ENCODE measurements at regions not wholly inside any gene's neighbourhood (a gene's known extent, or its start where the extent isn't known, plus 50 kb on each side); places are given as distances from the start of the nearest gene placed in this dataset.

GRCh38 chr1:228986093-228986904 is 251.0 kb downstream of the RHOU start:
- Mint-ChIP-seq H3K27ac (ENCODE audit: unreplicated experiment) (no peak overlapping the region), H3K27me3 (ENCODE audit: unreplicated experiment) (peaks cover 10% of the 10 kb centered on the region), H3K4me3 (ENCODE audit: unreplicated experiment) (no peak overlapping the region), H3K9me3 (ENCODE audit: unreplicated experiment) (no peaks in the 10 kb centered on the region), H3K36me3 (ENCODE audit: low read depth, unreplicated experiment) (no peaks in the 10 kb centered on the region), H3K4me1 (ENCODE audit: unreplicated experiment) (peaks cover 23% of the 10 kb centered on the region)
- DNase-seq (ENCODE audit: low spot score) = no peak
- TF ChIP-seq, protein P1, sequence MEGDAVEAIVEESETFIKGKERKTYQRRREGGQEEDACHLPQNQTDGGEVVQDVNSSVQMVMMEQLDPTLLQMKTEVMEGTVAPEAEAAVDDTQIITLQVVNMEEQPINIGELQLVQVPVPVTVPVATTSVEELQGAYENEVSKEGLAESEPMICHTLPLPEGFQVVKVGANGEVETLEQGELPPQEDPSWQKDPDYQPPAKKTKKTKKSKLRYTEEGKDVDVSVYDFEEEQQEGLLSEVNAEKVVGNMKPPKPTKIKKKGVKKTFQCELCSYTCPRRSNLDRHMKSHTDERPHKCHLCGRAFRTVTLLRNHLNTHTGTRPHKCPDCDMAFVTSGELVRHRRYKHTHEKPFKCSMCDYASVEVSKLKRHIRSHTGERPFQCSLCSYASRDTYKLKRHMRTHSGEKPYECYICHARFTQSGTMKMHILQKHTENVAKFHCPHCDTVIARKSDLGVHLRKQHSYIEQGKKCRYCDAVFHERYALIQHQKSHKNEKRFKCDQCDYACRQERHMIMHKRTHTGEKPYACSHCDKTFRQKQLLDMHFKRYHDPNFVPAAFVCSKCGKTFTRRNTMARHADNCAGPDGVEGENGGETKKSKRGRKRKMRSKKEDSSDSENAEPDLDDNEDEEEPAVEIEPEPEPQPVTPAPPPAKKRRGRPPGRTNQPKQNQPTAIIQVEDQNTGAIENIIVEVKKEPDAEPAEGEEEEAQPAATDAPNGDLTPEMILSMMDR (IDR thresholded peaks at IDR 0.05; ENCODE audit: unreplicated experiment) = no peak

GRCh38 chr1:228987286-228987685 is 252.0 kb downstream of the RHOU start:
- Mint-ChIP-seq H3K27me3 (ENCODE audit: unreplicated experiment) (peaks cover 10% of the 10 kb centered on the region), H3K9me3 (ENCODE audit: unreplicated experiment) (no peaks in the 10 kb centered on the region), H3K36me3 (ENCODE audit: low read depth, unreplicated experiment) (no peaks in the 10 kb centered on the region), H3K4me1 (ENCODE audit: unreplicated experiment) (peaks cover 23% of the 10 kb centered on the region), H3K4me3 (ENCODE audit: unreplicated experiment) (no peak overlapping the region), H3K27ac (ENCODE audit: unreplicated experiment) (no peak overlapping the region)
- DNase-seq (ENCODE audit: low spot score) = no peak
- TF ChIP-seq, protein P1 (IDR thresholded peaks at IDR 0.05; ENCODE audit: unreplicated experiment) = no peak

DNA sequence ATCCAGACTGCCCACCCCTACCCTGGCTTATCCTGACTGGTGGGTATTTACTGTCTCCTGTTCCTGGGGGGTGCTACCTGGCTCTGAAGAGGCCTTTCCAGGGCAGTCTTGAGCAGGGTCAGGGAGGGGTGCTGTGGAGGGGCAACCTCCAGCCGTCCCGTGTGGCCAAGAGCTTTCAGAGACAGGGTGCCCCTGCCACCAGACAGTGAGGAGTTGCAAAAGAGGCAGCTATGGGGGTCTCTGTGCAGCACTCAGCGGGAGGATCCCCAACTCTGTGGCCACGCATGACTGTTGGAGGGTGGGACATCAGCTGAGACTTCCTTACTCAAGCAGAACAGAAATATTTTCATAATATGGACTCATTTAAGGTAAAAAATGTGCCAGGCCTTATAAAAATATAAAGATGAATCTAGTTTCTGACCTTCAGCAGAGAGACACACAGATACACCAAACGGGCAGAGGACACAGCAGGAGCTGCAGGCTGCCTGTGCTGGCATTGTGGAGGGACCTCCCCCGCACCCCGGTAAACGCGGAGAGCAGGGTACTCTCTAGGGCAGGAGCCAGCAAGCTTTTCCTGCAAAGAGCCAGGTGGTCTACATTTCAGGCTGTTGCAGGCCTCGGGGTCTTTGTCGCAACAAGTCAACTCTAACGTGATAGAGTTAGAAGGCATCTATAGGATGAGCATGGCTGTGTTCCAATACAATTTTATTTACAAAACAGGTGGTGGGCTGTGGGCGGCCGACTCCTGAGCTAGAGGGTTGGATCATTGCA is 252.6 kb downstream of the RHOU start:
- TF ChIP-seq, protein P1 (IDR thresholded peaks at IDR 0.05; ENCODE audit: unreplicated experiment) = no peak
- Mint-ChIP-seq H3K9me3 (ENCODE audit: unreplicated experiment) (no peaks in the 10 kb centered on the region), H3K4me3 (ENCODE audit: unreplicated experiment) (no peak overlapping the region), H3K27ac (ENCODE audit: unreplicated experiment) (no peak overlapping the region), H3K27me3 (ENCODE audit: unreplicated experiment) (peaks cover 10% of the 10 kb centered on the region), H3K36me3 (ENCODE audit: low read depth, unreplicated experiment) (no peaks in the 10 kb centered on the region), H3K4me1 (ENCODE audit: unreplicated experiment) (peaks cover 17% of the 10 kb centered on the region)
- DNase-seq (ENCODE audit: low spot score) = no peak

DNA sequence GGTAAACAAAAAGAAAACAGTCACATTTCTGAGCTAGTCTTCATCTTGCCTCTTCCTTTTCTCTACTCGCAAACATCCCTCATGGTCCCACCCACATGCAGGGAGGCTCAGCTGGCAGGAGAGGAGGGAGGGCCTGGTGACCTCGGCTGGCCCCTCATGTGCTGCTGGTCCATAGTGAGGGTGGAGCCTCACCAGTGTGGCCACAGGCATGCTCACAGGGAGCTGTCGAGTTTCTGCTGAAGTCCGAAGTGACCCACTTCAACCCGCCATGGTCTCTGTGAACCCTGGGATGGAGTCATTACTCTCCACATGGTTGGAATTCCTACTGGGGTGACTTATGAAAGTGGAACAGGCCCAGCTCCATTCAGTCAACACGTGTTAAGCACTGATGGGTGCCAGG is 253.4 kb downstream of the RHOU start:
- H3K4me1 Mint-ChIP-seq (ENCODE audit: unreplicated experiment) = peaks cover 9% of the 10 kb centered on the region
- H3K27me3 Mint-ChIP-seq (ENCODE audit: unreplicated experiment) = peaks cover 10% of the 10 kb centered on the region
- no peaks in the 10 kb centered on the region for H3K9me3 Mint-ChIP-seq (ENCODE audit: unreplicated experiment)
- no peak overlapping the region for H3K27ac Mint-ChIP-seq (ENCODE audit: unreplicated experiment)
- H3K36me3 Mint-ChIP-seq (ENCODE audit: low read depth, unreplicated experiment) = no peaks in the 10 kb centered on the region
- DNase-seq (ENCODE audit: low spot score) = no peak
- H3K4me3 Mint-ChIP-seq (ENCODE audit: unreplicated experiment) = no peak overlapping the region
- TF ChIP-seq, protein P1 (IDR thresholded peaks at IDR 0.05; ENCODE audit: unreplicated experiment) = no peak

GRCh38 chr1:228989176-228989575 is 253.9 kb downstream of the RHOU start:
- no peak overlapping the region for H3K27ac Mint-ChIP-seq (ENCODE audit: unreplicated experiment)
- H3K4me3 Mint-ChIP-seq (ENCODE audit: unreplicated experiment) = no peak overlapping the region

More at GRCh38 chr1:228989176-228989575, 253.9 kb downstream of the RHOU start:
- no peak for DNase-seq (ENCODE audit: low spot score)
- TF ChIP-seq, protein P1 (IDR thresholded peaks at IDR 0.05; ENCODE audit: unreplicated experiment) = no peak
- Mint-ChIP-seq H3K4me1 (ENCODE audit: unreplicated experiment) (peaks cover 4% of the 10 kb centered on the region), H3K9me3 (ENCODE audit: unreplicated experiment) (no peaks in the 10 kb centered on the region), H3K27me3 (ENCODE audit: unreplicated experiment) (peaks cover 10% of the 10 kb centered on the region), H3K36me3 (ENCODE audit: low read depth, unreplicated experiment) (no peaks in the 10 kb centered on the region)

Measured in endothelial cell (in vitro differentiated cells).